Astrocyte of the cerebellum (primary cell): ENCODE measurements at regions not wholly inside any gene's neighbourhood (a gene's known extent, or its start where the extent isn't known, plus 50 kb on each side); places are given as distances from the start of the nearest gene placed in this dataset.

Source experiments
- DNase-seq: peaks from one replicate; pipeline ENCODE4 v3.0.0-alpha.2; 2011; ENCODE audit warnings: low read depth
- H3K4me3 ChIP-seq: 2 replicates; pipeline ENCODE4 v1.5.1; 2011; ENCODE audit warnings: mild to moderate bottlenecking, low read depth, low read length, moderate library complexity
- in situ Hi-C: cut with HindIII; loops from 2 replicates; pipeline ENCODE4 v1.10.0; 2017; ENCODE audit warnings: low sequenced_read_pairs
- TF ChIP-seq, protein P1 (sequence below): IDR thresholded peaks from 2 replicates; pipeline ENCODE4 v1.5.1; 2012; ENCODE audit warnings: low read length, low read depth, moderate library complexity, mild to moderate bottlenecking; ENCODE audit errors: missing control alignments

- H3K4me3 ChIP-seq = no peak overlapping the region
- TF ChIP-seq, protein P1, sequence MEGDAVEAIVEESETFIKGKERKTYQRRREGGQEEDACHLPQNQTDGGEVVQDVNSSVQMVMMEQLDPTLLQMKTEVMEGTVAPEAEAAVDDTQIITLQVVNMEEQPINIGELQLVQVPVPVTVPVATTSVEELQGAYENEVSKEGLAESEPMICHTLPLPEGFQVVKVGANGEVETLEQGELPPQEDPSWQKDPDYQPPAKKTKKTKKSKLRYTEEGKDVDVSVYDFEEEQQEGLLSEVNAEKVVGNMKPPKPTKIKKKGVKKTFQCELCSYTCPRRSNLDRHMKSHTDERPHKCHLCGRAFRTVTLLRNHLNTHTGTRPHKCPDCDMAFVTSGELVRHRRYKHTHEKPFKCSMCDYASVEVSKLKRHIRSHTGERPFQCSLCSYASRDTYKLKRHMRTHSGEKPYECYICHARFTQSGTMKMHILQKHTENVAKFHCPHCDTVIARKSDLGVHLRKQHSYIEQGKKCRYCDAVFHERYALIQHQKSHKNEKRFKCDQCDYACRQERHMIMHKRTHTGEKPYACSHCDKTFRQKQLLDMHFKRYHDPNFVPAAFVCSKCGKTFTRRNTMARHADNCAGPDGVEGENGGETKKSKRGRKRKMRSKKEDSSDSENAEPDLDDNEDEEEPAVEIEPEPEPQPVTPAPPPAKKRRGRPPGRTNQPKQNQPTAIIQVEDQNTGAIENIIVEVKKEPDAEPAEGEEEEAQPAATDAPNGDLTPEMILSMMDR = no peak
- no peak for DNase-seq
- in situ Hi-C loops = no loop called here
Measured at GRCh38 chr10:10532826-10533225, 484.8 kb upstream of the CELF2 start.

DNA sequence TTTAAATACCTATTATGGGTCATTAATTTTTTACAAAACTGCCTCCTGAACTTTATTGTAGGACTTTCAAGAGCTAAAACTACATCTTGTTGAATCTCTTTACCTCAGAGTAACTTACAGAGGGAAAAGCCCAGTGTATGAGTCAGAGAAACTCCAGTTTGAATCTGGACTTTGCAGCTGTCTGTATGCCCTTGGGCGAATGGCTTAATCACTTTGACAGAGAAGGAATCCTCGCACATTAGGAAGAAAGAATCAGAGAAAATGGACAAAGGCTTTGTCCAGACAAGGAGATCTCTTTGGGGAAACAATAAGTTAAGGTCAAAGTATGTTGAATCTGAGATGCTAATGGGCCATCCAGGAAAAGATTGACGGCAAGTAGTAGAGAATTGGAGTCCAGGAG, 484.2 kb upstream of the CELF2 start:
- in situ Hi-C loops = no loop called here
- no peak for DNase-seq
- TF ChIP-seq, protein P1 = no peak
- no peak overlapping the region for H3K4me3 ChIP-seq

GRCh38 chr10:10538326-10538725, 479.3 kb upstream of the CELF2 start:
- DNase-seq = no peak
- H3K4me3 ChIP-seq = no peak overlapping the region
- TF ChIP-seq, protein P1 = no peak
- in situ Hi-C loops = no loop called here

DNA sequence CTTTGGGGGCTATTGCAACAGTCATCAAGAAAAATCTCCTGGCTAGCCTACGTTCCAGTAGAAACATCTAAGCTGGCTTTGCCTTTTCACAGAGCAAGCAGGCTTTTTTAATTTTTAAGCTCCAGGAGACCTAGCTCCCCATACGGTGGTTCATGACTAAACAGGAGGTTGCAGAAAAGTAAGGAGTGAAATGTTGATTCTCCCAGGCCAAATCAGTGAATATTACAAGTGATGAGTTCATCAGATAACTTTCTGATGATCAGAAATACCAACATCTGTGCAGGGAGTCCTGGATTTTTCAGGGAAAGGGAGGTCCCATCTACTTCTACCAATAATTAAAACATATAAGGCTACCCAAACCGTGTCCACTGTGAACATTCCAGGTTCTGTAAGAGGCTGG, 477.3 kb upstream of the CELF2 start:
- TF ChIP-seq, protein P1 = no peak

GRCh38 chr10:10542477-10542876, 475.2 kb upstream of the CELF2 start:
- H3K4me3 ChIP-seq = no peak overlapping the region
- TF ChIP-seq, protein P1 = no peak
- DNase-seq = no peak
- in situ Hi-C loops = no loop called here

More for the DNA sequence above, 477.3 kb upstream of the CELF2 start:
- H3K4me3 ChIP-seq = no peak overlapping the region
- in situ Hi-C loops = no loop called here
- no peak for DNase-seq

- H3K4me3 ChIP-seq = no peak overlapping the region
- TF ChIP-seq, protein P1 = no peak
- no peak for DNase-seq
- in situ Hi-C loops = no loop called here
Measured at GRCh38 chr10:10544890-10545289, 472.8 kb upstream of the CELF2 start.

DNA sequence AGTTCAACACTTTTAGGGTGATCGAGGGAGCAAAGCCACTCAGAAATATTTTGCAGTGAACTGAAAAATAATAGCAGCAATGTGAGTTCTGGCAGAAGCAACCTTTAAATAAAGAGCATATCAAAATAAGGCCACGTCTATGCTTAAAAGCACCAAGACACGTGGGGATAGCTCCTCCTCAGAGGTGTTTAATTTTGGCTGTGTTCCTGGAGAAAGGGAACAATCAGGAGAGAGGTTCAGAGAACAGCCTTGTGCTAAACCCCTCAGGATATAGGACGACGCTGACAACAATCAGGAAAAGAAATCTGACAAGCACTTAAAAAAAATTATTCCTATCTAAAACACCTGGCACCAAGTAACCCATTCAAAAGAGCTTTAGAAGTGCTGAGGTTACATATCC, 471.9 kb upstream of the CELF2 start:
- DNase-seq = no peak
- H3K4me3 ChIP-seq = no peak overlapping the region
- in situ Hi-C loops = no loop called here
- TF ChIP-seq, protein P1 = no peak
